Liver (tissue), 3 donors: ENCODE measurements at regions not wholly inside any gene's neighbourhood (a gene's known extent, or its start where the extent isn't known, plus 50 kb on each side); places are given as distances from the start of the nearest gene placed in this dataset.

Experiments
- EGR1 ChIP-seq, 2 donors: IDR thresholded peaks; 2 replicates each; pipeline ENCODE4 v1.6.1; 2016 to 2018; ENCODE audit warnings: antibody characterized with exemption in 2 of 2, low read depth in 2 of 2
- GABPA ChIP-seq, 2 donors: IDR thresholded peaks in 1 of 2; conservative IDR thresholded peaks in 1 of 2; 2 replicates each; pipeline ENCODE4 v1.6.1; 2016; ENCODE audit warnings: antibody characterized with exemption in 2 of 2, mild to moderate bottlenecking in 1 of 2, moderate library complexity in 1 of 2
- MAX ChIP-seq: IDR thresholded peaks from 2 replicates; pipeline ENCODE4 v1.6.1; 2016; ENCODE audit warnings: antibody characterized with exemption
- NR2F2 ChIP-seq: IDR thresholded peaks from 2 replicates; pipeline ENCODE4 v1.6.1; 2016; ENCODE audit warnings: antibody characterized with exemption
- REST ChIP-seq: IDR thresholded peaks from 2 replicates; pipeline ENCODE4 v1.6.1; 2016; ENCODE audit warnings: antibody characterized with exemption, mild to moderate bottlenecking
- SP1 ChIP-seq: IDR thresholded peaks from 2 replicates; pipeline ENCODE4 v1.6.1; 2018; ENCODE audit warnings: antibody characterized with exemption, mild to moderate bottlenecking
- YY1 ChIP-seq: IDR thresholded peaks from 2 replicates; pipeline ENCODE4 v1.6.1; 2016; ENCODE audit warnings: antibody characterized with exemption, mild to moderate bottlenecking
- TF ChIP-seq, protein P1 (sequence below): fragments of 150-350 bp; IDR thresholded peaks from 2 replicates; pipeline ENCODE4 v1.5.1; 2017; ENCODE audit warnings: improper control_type of control experiment, low read depth, low read length; ENCODE audit not compliant: missing input control
- TF ChIP-seq, protein P2 (sequence below): IDR thresholded peaks from 2 replicates; pipeline ENCODE4 v1.6.1; 2016; ENCODE audit warnings: antibody characterized with exemption
- donor health status: healthy.
- donor health status: healthy.

DNA sequence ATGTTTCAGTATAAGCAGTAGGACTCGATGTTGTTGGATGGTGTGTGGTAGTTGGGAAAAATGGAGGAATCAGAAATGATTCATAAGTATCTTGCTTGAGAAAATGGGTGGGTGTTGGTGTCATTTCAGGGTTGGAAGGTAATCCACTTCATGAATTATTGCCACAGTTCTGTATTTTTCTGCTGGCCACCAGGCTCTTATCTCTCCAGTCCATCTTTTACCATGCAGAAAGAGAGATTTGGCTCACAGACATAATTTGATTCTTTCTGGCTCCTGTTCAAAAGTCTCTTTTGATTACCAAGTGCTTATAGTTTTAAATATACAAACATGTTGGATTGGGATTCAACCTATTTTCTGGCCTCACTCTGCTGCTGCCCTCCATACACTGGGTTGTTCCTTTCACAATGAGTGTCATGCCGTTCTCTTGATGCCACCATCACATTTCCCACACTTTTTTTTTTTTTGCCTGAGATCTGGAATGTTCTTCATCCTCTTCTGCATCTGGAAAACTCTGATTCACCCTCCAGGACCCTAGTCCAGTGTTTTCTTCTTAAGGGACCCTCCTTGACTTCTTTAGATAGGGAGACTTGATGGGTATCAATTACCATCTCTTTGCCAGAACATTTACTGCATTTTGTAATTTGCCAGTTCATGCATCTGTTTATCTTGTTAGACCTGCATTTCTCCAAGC, 69.4 kb upstream of the GAP43 start:
- TF ChIP-seq, protein P1, sequence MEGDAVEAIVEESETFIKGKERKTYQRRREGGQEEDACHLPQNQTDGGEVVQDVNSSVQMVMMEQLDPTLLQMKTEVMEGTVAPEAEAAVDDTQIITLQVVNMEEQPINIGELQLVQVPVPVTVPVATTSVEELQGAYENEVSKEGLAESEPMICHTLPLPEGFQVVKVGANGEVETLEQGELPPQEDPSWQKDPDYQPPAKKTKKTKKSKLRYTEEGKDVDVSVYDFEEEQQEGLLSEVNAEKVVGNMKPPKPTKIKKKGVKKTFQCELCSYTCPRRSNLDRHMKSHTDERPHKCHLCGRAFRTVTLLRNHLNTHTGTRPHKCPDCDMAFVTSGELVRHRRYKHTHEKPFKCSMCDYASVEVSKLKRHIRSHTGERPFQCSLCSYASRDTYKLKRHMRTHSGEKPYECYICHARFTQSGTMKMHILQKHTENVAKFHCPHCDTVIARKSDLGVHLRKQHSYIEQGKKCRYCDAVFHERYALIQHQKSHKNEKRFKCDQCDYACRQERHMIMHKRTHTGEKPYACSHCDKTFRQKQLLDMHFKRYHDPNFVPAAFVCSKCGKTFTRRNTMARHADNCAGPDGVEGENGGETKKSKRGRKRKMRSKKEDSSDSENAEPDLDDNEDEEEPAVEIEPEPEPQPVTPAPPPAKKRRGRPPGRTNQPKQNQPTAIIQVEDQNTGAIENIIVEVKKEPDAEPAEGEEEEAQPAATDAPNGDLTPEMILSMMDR: no peak
- TF ChIP-seq REST: no peak
- no peak for TF ChIP-seq SP1
- TF ChIP-seq, protein P2, sequence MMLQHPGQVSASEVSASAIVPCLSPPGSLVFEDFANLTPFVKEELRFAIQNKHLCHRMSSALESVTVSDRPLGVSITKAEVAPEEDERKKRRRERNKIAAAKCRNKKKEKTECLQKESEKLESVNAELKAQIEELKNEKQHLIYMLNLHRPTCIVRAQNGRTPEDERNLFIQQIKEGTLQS: no peak
- TF ChIP-seq YY1: no peak
- no peak for TF ChIP-seq GABPA (IDR thresholded peaks at IDR 0.05 in 1 of 2, conservative IDR thresholded peaks at IDR 0.05 in 1 of 2)
- TF ChIP-seq MAX: no peak
- no peak for TF ChIP-seq NR2F2
- TF ChIP-seq EGR1 (IDR thresholded peaks at IDR 0.05; ENCODE audit: low read depth in 2 of 2): no peak
